WTC11 (cell line): ENCODE measurements at regions not wholly inside any gene's neighbourhood (a gene's known extent, or its start where the extent isn't known, plus 50 kb on each side); places are given as distances from the start of the nearest gene placed in this dataset.

Source experiments
- ATAC-seq: fragments of 200-7000 bp; cut with Tn5 transposase; 2 replicates; pipeline ENCODE4 v1.10.0; 2021; ENCODE audit warnings: mild to moderate bottlenecking, moderate library complexity
- CTCF ChIA-PET: fragments of 300-600 bp; sonication (Branson Sonifier 250); formaldehyde crosslinking; loops from one replicate; lab custom pipeline; 2021; ENCODE audit warnings: antibody characterized with exemption; lab: Charles Lee
- POLR2A ChIA-PET: fragments of 350-600 bp; sonication (Branson Sonifier 250); formaldehyde crosslinking; loops from one replicate; lab custom pipeline; 2021; ENCODE audit warnings: antibody characterized with exemption; lab: Charles Lee
- DNase-seq: peaks from one replicate; pipeline ENCODE4 v3.0.0; 2021; ENCODE audit warnings: low spot score
- H3K27ac Mint-ChIP-seq: 2 replicates; pipeline ENCODE4 v1.8.0; 2021; ENCODE audit warnings: mixed read lengths
- H3K27me3 Mint-ChIP-seq: 2 replicates; pipeline ENCODE4 v1.8.0; 2021; ENCODE audit warnings: low read depth, mild to moderate bottlenecking, moderate library complexity, mixed read lengths
- H3K36me3 Mint-ChIP-seq: 2 replicates; pipeline ENCODE4 v1.8.0; 2021; ENCODE audit warnings: mixed read lengths
- H3K4me1 Mint-ChIP-seq: 2 replicates; pipeline ENCODE4 v1.8.0; 2022; ENCODE audit warnings: mixed read lengths
- H3K4me3 Mint-ChIP-seq: 2 replicates; pipeline ENCODE4 v1.8.0; 2021; ENCODE audit warnings: mild to moderate bottlenecking, moderate library complexity, mixed read lengths
- H3K9me3 Mint-ChIP-seq: 2 replicates; pipeline ENCODE4 v1.8.0; 2021; ENCODE audit warnings: mixed read lengths
- AFF4 ChIP-seq: sonication (generic); formaldehyde crosslinking; IDR thresholded peaks from 2 replicates; pipeline ENCODE4 v1.8.1; 2023; ENCODE audit warnings: mild to moderate bottlenecking, missing genetic modification reagents, borderline replicate concordance
- E2F1 ChIP-seq: sonication (generic); formaldehyde crosslinking; IDR thresholded peaks from 2 replicates; pipeline ENCODE4 v1.8.0; 2022; ENCODE audit warnings: mild to moderate bottlenecking, missing genetic modification reagents
- E2F4 ChIP-seq: sonication (generic); formaldehyde crosslinking; IDR thresholded peaks from 2 replicates; pipeline ENCODE4 v1.8.1; 2022; ENCODE audit warnings: low read depth, mild to moderate bottlenecking, moderate library complexity, missing genetic modification reagents, borderline replicate concordance
- ELF4 ChIP-seq: sonication (generic); formaldehyde crosslinking; IDR thresholded peaks from 2 replicates; pipeline ENCODE4 v1.8.1; 2022; ENCODE audit warnings: low read depth, mild to moderate bottlenecking, moderate library complexity, missing genetic modification reagents
- EMX1 ChIP-seq: fragments of 250-450 bp; sonication (Bioruptor Pico); IDR thresholded peaks from 2 replicates; pipeline ENCODE4 v1.8.0; 2021; ENCODE audit warnings: mild to moderate bottlenecking
- FOXK1 ChIP-seq: sonication (generic); formaldehyde crosslinking; IDR thresholded peaks from 2 replicates; pipeline ENCODE4 v1.8.0; 2022; ENCODE audit warnings: mild to moderate bottlenecking, moderate library complexity, missing genetic modification reagents
- GABPB1 ChIP-seq: sonication (generic); formaldehyde crosslinking; IDR thresholded peaks from 2 replicates; pipeline ENCODE4 v1.8.1; 2023; ENCODE audit warnings: mild to moderate bottlenecking, missing genetic modification reagents
- GTF2I ChIP-seq: fragments of 250-450 bp; sonication (Bioruptor Pico); conservative IDR thresholded peaks from 2 replicates; pipeline ENCODE4 v1.4.0; 2021; ENCODE audit warnings: mild to moderate bottlenecking
- IRF2 ChIP-seq: sonication (generic); formaldehyde crosslinking; IDR thresholded peaks from 2 replicates; pipeline ENCODE4 v1.8.0; 2022; ENCODE audit warnings: low read depth, missing genetic modification reagents, borderline replicate concordance
- MXD4 ChIP-seq: fragments of 250-450 bp; sonication (Bioruptor Pico); IDR thresholded peaks from 2 replicates; pipeline ENCODE4 v1.8.0; 2021; ENCODE audit warnings: mild to moderate bottlenecking, moderate library complexity, borderline replicate concordance
- PREB ChIP-seq: sonication (generic); formaldehyde crosslinking; IDR thresholded peaks from 2 replicates; pipeline ENCODE4 v1.8.1; 2022; ENCODE audit warnings: mild to moderate bottlenecking, missing genetic modification reagents, moderate library complexity, borderline replicate concordance
- RELA ChIP-seq: sonication (generic); formaldehyde crosslinking; IDR thresholded peaks from 2 replicates; pipeline ENCODE4 v1.8.1; 2022; ENCODE audit warnings: missing genetic modification reagents, mild to moderate bottlenecking, borderline replicate concordance
- RORB ChIP-seq: fragments of 250-450 bp; sonication (Bioruptor Pico); IDR thresholded peaks from 2 replicates; pipeline ENCODE4 v1.9.0; 2021; ENCODE audit warnings: mild to moderate bottlenecking
- SOX15 ChIP-seq: fragments of 250-450 bp; sonication (Bioruptor Pico); IDR thresholded peaks from 2 replicates; pipeline ENCODE4 v1.9.0; 2021; ENCODE audit warnings: mild to moderate bottlenecking
- ZNF121 ChIP-seq: sonication (generic); formaldehyde crosslinking; IDR thresholded peaks from 2 replicates; pipeline ENCODE4 v1.8.0; 2023; ENCODE audit warnings: missing genetic modification reagents
- ZNF671 ChIP-seq: fragments of 250-450 bp; sonication (Bioruptor Pico); IDR thresholded peaks from 2 replicates; pipeline ENCODE4 v1.8.0; 2021; ENCODE audit warnings: mild to moderate bottlenecking
- TF ChIP-seq, protein P1 (sequence below): sonication (generic); formaldehyde crosslinking; IDR thresholded peaks from 2 replicates; pipeline ENCODE4 v1.8.1; 2022; ENCODE audit warnings: mild to moderate bottlenecking, moderate library complexity, missing genetic modification reagents
- TF ChIP-seq, protein P2 (sequence below): fragments of 250-450 bp; sonication (Bioruptor Pico); IDR thresholded peaks from 2 replicates; pipeline ENCODE4 v1.8.0; 2021; ENCODE audit warnings: mild to moderate bottlenecking
- TF ChIP-seq, protein P3 (sequence below): sonication (generic); formaldehyde crosslinking; IDR thresholded peaks from 2 replicates; pipeline ENCODE4 v1.8.1; 2023; ENCODE audit warnings: mild to moderate bottlenecking, missing genetic modification reagents, moderate library complexity
- TF ChIP-seq, protein P4 (sequence below): sonication (generic); formaldehyde crosslinking; IDR thresholded peaks from 2 replicates; pipeline ENCODE4 v1.8.1; 2022; ENCODE audit warnings: low read depth, missing genetic modification reagents, borderline replicate concordance
- TF ChIP-seq, protein P5 (sequence below): fragments of 250-450 bp; sonication (Bioruptor Pico); IDR thresholded peaks from 2 replicates; pipeline ENCODE4 v1.9.0; 2021; ENCODE audit warnings: mild to moderate bottlenecking

GRCh38 chr13:47862841-47863240, 138.2 kb downstream of the SUCLA2 start:
- H3K4me3 Mint-ChIP-seq, result no peak overlapping the region
- peaks cover 8% of the 10 kb centered on the region for H3K4me1 Mint-ChIP-seq
- H3K9me3 Mint-ChIP-seq, result no peaks in the 10 kb centered on the region
- TF ChIP-seq SOX15 (no peak), RORB (CRISPR knock-in tag) (no peak), ZNF121 (no peak), RELA (CRISPR knock-in tag) (no peak)
- TF ChIP-seq, protein P1, sequence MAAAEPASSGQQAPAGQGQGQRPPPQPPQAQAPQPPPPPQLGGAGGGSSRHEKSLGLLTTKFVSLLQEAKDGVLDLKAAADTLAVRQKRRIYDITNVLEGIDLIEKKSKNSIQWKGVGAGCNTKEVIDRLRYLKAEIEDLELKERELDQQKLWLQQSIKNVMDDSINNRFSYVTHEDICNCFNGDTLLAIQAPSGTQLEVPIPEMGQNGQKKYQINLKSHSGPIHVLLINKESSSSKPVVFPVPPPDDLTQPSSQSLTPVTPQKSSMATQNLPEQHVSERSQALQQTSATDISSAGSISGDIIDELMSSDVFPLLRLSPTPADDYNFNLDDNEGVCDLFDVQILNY (CRISPR knock-in tag), result no peak
- TF ChIP-seq, protein P2, sequence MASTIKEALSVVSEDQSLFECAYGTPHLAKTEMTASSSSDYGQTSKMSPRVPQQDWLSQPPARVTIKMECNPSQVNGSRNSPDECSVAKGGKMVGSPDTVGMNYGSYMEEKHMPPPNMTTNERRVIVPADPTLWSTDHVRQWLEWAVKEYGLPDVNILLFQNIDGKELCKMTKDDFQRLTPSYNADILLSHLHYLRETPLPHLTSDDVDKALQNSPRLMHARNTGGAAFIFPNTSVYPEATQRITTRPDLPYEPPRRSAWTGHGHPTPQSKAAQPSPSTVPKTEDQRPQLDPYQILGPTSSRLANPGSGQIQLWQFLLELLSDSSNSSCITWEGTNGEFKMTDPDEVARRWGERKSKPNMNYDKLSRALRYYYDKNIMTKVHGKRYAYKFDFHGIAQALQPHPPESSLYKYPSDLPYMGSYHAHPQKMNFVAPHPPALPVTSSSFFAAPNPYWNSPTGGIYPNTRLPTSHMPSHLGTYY (CRISPR knock-in tag), result no peak
- POLR2A ChIA-PET, result no interaction called here
- DNase-seq (no peak), ATAC-seq (no peak)
- peaks cover 3% of the 10 kb centered on the region; the same call in 1 of the 2 replicates for H3K27me3 Mint-ChIP-seq
- CTCF ChIA-PET, result no interaction called here
- no peak overlapping the region for H3K27ac Mint-ChIP-seq
- H3K36me3 Mint-ChIP-seq, result no peaks in the 10 kb centered on the region

GRCh38 chr13:47859165-47859564, 141.9 kb downstream of the SUCLA2 start:
- H3K27ac Mint-ChIP-seq, result no peak overlapping the region
- no peaks in the 10 kb centered on the region for H3K9me3 Mint-ChIP-seq
- no peak overlapping the region for H3K4me3 Mint-ChIP-seq
- ATAC-seq (no peak), DNase-seq (no peak)
- H3K27me3 Mint-ChIP-seq, result peaks cover 3% of the 10 kb centered on the region; the same call in 1 of the 2 replicates
- ChIA-PET POLR2A (no interaction called here), CTCF (no interaction called here)
- H3K4me1 Mint-ChIP-seq, result peaks cover 15% of the 10 kb centered on the region
- H3K36me3 Mint-ChIP-seq, result no peaks in the 10 kb centered on the region
- TF ChIP-seq AFF4, result no peak
- no peak for TF ChIP-seq IRF2 (CRISPR knock-in tag)
- TF ChIP-seq, protein P3, sequence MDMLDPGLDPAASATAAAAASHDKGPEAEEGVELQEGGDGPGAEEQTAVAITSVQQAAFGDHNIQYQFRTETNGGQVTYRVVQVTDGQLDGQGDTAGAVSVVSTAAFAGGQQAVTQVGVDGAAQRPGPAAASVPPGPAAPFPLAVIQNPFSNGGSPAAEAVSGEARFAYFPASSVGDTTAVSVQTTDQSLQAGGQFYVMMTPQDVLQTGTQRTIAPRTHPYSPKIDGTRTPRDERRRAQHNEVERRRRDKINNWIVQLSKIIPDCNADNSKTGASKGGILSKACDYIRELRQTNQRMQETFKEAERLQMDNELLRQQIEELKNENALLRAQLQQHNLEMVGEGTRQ (CRISPR knock-in tag), result no peak
- TF ChIP-seq PREB (CRISPR knock-in tag), result no peak
- TF ChIP-seq ELF4 (CRISPR knock-in tag), result no peak
- TF ChIP-seq, protein P4, sequence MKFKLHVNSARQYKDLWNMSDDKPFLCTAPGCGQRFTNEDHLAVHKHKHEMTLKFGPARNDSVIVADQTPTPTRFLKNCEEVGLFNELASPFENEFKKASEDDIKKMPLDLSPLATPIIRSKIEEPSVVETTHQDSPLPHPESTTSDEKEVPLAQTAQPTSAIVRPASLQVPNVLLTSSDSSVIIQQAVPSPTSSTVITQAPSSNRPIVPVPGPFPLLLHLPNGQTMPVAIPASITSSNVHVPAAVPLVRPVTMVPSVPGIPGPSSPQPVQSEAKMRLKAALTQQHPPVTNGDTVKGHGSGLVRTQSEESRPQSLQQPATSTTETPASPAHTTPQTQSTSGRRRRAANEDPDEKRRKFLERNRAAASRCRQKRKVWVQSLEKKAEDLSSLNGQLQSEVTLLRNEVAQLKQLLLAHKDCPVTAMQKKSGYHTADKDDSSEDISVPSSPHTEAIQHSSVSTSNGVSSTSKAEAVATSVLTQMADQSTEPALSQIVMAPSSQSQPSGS (CRISPR knock-in tag), result no peak
- TF ChIP-seq EMX1, result no peak
- no peak for TF ChIP-seq ZNF671 (CRISPR knock-in tag)
- no peak for TF ChIP-seq E2F1 (CRISPR knock-in tag)
- TF ChIP-seq E2F4 (CRISPR knock-in tag), result no peak
- TF ChIP-seq, protein P5, sequence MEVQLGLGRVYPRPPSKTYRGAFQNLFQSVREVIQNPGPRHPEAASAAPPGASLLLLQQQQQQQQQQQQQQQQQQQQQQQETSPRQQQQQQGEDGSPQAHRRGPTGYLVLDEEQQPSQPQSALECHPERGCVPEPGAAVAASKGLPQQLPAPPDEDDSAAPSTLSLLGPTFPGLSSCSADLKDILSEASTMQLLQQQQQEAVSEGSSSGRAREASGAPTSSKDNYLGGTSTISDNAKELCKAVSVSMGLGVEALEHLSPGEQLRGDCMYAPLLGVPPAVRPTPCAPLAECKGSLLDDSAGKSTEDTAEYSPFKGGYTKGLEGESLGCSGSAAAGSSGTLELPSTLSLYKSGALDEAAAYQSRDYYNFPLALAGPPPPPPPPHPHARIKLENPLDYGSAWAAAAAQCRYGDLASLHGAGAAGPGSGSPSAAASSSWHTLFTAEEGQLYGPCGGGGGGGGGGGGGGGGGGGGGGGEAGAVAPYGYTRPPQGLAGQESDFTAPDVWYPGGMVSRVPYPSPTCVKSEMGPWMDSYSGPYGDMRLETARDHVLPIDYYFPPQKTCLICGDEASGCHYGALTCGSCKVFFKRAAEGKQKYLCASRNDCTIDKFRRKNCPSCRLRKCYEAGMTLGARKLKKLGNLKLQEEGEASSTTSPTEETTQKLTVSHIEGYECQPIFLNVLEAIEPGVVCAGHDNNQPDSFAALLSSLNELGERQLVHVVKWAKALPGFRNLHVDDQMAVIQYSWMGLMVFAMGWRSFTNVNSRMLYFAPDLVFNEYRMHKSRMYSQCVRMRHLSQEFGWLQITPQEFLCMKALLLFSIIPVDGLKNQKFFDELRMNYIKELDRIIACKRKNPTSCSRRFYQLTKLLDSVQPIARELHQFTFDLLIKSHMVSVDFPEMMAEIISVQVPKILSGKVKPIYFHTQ (CRISPR knock-in tag), result no peak
- TF ChIP-seq FOXK1 (CRISPR knock-in tag), result no peak
- no peak for TF ChIP-seq GABPB1 (CRISPR knock-in tag)
- TF ChIP-seq GTF2I, result no peak
- TF ChIP-seq MXD4, result no peak
